Right atrium auricular region (tissue), 2 donors: ENCODE measurements at regions not wholly inside any gene's neighbourhood (a gene's known extent, or its start where the extent isn't known, plus 50 kb on each side); places are given as distances from the start of the nearest gene placed in this dataset.

Source experiments
- DNase-seq: peaks from one replicate; pipeline ENCODE4 v3.0.0-alpha.2; 2019; ENCODE audit warnings: low spot score
- H3K27ac ChIP-seq, 2 donors: fragments of 200-600 bp; sonication (generic); 1 replicate in 1 of 2; 2 replicates in 1 of 2; pipeline ENCODE4 v1.5.1; 2016 to 2019
- H3K27me3 ChIP-seq, 2 donors: fragments of 200-600 bp; sonication (generic); one replicate each; pipeline versions ENCODE4 v1.5.1 to v1.6.0; 2017 to 2019
- H3K36me3 ChIP-seq: fragments of 200-600 bp; sonication (generic); one replicate; pipeline ENCODE4 v1.5.1; 2016
- H3K4me1 ChIP-seq, 2 donors: fragments of 200-600 bp; sonication (generic); one replicate each; pipeline versions ENCODE4 v1.5.1 to v1.6.0; 2017 to 2019
- H3K4me3 ChIP-seq, 2 donors: fragments of 200-600 bp; sonication (generic); 1 replicate in 1 of 2; 2 replicates in 1 of 2; pipeline ENCODE4 v1.5.1; 2017 to 2019; ENCODE audit warnings: mild to moderate bottlenecking in 1 of 2, moderate library complexity in 1 of 2
- H3K9me3 ChIP-seq, 2 donors: fragments of 200-600 bp; sonication (generic); one replicate each; pipeline ENCODE4 v1.5.1; 2019
- CTCF ChIP-seq, 2 donors: fragments of 200-600 bp; sonication (generic); IDR thresholded peaks; one replicate each; pipeline ENCODE4 v1.5.1; 2019; ENCODE audit warnings: antibody characterized with exemption in 2 of 2

GRCh38 chr15:70164156-70164900 lies 66.6 kb upstream of the TLE3 start:
- Histone ChIP-seq H3K27ac (no peak overlapping the region), H3K4me1 (peaks cover 0 to 41% of the 10 kb centered on the region in 2 donors), H3K9me3 (no peaks in the 10 kb centered on the region), H3K27me3 (no peaks in the 10 kb centered on the region), H3K36me3 (no peaks in the 10 kb centered on the region), H3K4me3 (no peak overlapping the region)
- no peak for DNase-seq
- TF ChIP-seq CTCF (IDR thresholded peaks at IDR 0.05), result no peak

- Histone ChIP-seq H3K36me3 (no peaks in the 10 kb centered on the region), H3K9me3 (no peaks in the 10 kb centered on the region), H3K4me1 (peaks cover 0 to 47% of the 10 kb centered on the region in 2 donors), H3K4me3 (no peak overlapping the region), H3K27ac (no peak overlapping the region), H3K27me3 (no peaks in the 10 kb centered on the region)
- TF ChIP-seq CTCF (IDR thresholded peaks at IDR 0.05), result no peak
- no peak for DNase-seq
Observed at GRCh38 chr15:70160803-70161565, 63.3 kb upstream of the TLE3 start.

- Histone ChIP-seq H3K36me3 (no peaks in the 10 kb centered on the region), H3K4me1 (peaks cover 0 to 45% of the 10 kb centered on the region in 2 donors), H3K9me3 (no peaks in the 10 kb centered on the region), H3K4me3 (no peak overlapping the region), H3K27me3 (no peaks in the 10 kb centered on the region), H3K27ac (no peak overlapping the region)
- DNase-seq, result no peak
- no peak for TF ChIP-seq CTCF (IDR thresholded peaks at IDR 0.05)
Observed at GRCh38 chr15:70160267-70160666, 62.5 kb upstream of the TLE3 start.

GRCh38 chr15:70159713-70160009 lies 61.9 kb upstream of the TLE3 start:
- H3K4me1 ChIP-seq, result peaks cover 0 to 45% of the 10 kb centered on the region in 2 donors
- TF ChIP-seq CTCF (IDR thresholded peaks at IDR 0.05), result no peak
- DNase-seq, result no peak
- no peak overlapping the region for H3K4me3 ChIP-seq
- H3K9me3 ChIP-seq, result no peaks in the 10 kb centered on the region
- no peaks in the 10 kb centered on the region for H3K27me3 ChIP-seq
- H3K27ac ChIP-seq, result no peak overlapping the region
- H3K36me3 ChIP-seq, result no peaks in the 10 kb centered on the region

- H3K4me3 ChIP-seq, result no peak overlapping the region
- no peak for DNase-seq
- no peaks in the 10 kb centered on the region for H3K9me3 ChIP-seq
- peaks cover 0 to 45% of the 10 kb centered on the region in 2 donors for H3K4me1 ChIP-seq
- no peak for TF ChIP-seq CTCF (IDR thresholded peaks at IDR 0.05)
- no peaks in the 10 kb centered on the region for H3K27me3 ChIP-seq
- no peak overlapping the region for H3K27ac ChIP-seq
- no peaks in the 10 kb centered on the region for H3K36me3 ChIP-seq
Observed at GRCh38 chr15:70159001-70159712, 61.4 kb upstream of the TLE3 start.
